ENCODE measurements at regions not wholly inside any gene's neighbourhood (a gene's known extent, or its start where the extent isn't known, plus 50 kb on each side); places are given as distances from the start of the nearest gene placed in this dataset.

- CTCF ChIA-PET, result no interaction called here
Observed at GRCh38 chr13:53783471-53783870, 754.9 kb downstream of the OLFM4 start.

GRCh38 chr13:53788286-53788685 is 759.7 kb downstream of the OLFM4 start:
- BruUV-seq (replicated peaks), result no TSS peak
- H3K4me1 ChIP-seq (ENCODE audit: insufficient read depth, low read length, poor library complexity, severe bottlenecking), result no peaks in the 10 kb centered on the region
- TF ChIP-seq, protein P1, sequence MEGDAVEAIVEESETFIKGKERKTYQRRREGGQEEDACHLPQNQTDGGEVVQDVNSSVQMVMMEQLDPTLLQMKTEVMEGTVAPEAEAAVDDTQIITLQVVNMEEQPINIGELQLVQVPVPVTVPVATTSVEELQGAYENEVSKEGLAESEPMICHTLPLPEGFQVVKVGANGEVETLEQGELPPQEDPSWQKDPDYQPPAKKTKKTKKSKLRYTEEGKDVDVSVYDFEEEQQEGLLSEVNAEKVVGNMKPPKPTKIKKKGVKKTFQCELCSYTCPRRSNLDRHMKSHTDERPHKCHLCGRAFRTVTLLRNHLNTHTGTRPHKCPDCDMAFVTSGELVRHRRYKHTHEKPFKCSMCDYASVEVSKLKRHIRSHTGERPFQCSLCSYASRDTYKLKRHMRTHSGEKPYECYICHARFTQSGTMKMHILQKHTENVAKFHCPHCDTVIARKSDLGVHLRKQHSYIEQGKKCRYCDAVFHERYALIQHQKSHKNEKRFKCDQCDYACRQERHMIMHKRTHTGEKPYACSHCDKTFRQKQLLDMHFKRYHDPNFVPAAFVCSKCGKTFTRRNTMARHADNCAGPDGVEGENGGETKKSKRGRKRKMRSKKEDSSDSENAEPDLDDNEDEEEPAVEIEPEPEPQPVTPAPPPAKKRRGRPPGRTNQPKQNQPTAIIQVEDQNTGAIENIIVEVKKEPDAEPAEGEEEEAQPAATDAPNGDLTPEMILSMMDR (conservative IDR thresholded peaks at IDR 0.05; ENCODE audit: low read depth, low read length), result no peak
- no peak for TF ChIP-seq EZH2 (IDR thresholded peaks at IDR 0.05; ENCODE audit: borderline replicate concordance, low read depth, low read length, poor library complexity, severe bottlenecking)
- CTCF ChIA-PET, result no interaction called here
- no peaks in the 10 kb centered on the region for H3K9me3 ChIP-seq (ENCODE audit: low read depth, low read length, poor library complexity, severe bottlenecking)
- POLR2A ChIA-PET (ENCODE audit: low non-redundant PET), result no interaction called here
- H3K27me3 ChIP-seq (replicated peaks; ENCODE audit: insufficient read depth, low read depth, low read length, poor library complexity), result no peaks in the 10 kb centered on the region
- DNase-seq (ENCODE audit: low spot score), result peak; percentile 67
- H3K4me3 ChIP-seq (ENCODE audit: low read depth, low read length, poor library complexity, severe bottlenecking), result no peak overlapping the region
- H3K27ac ChIP-seq (ENCODE audit: low read depth, low read length, poor library complexity, severe bottlenecking), result no peak overlapping the region
- no peaks in the 10 kb centered on the region for H3K36me3 ChIP-seq (ENCODE audit: insufficient read depth, low read length, poor library complexity, severe bottlenecking)
- intact Hi-C loops (cut with micrococcal nuclease; ENCODE audit: unreplicated experiment), result loop anchor here (10.0 kb wide), 1 partner anchor 397 kb away; no protein-coding TSS in a partner anchor

More at GRCh38 chr13:53783471-53783870, 754.9 kb downstream of the OLFM4 start:
- intact Hi-C loops (cut with micrococcal nuclease; ENCODE audit: unreplicated experiment), result loop anchor here (2.0 to 10.0 kb wide), 3 partner anchors 401 to 1464 kb away; no protein-coding TSS in a partner anchor
- POLR2A ChIA-PET (ENCODE audit: low non-redundant PET), result no interaction called here
- Histone ChIP-seq H3K27me3 (replicated peaks; ENCODE audit: insufficient read depth, low read depth, low read length, poor library complexity) (no peaks in the 10 kb centered on the region), H3K9me3 (ENCODE audit: low read depth, low read length, poor library complexity, severe bottlenecking) (no peaks in the 10 kb centered on the region), H3K27ac (ENCODE audit: low read depth, low read length, poor library complexity, severe bottlenecking) (no peak overlapping the region), H3K36me3 (ENCODE audit: insufficient read depth, low read length, poor library complexity, severe bottlenecking) (no peaks in the 10 kb centered on the region), H3K4me1 (ENCODE audit: insufficient read depth, low read length, poor library complexity, severe bottlenecking) (no peaks in the 10 kb centered on the region), H3K4me3 (ENCODE audit: low read depth, low read length, poor library complexity, severe bottlenecking) (no peak overlapping the region)
- no TSS peak for BruUV-seq (replicated peaks)
- DNase-seq (ENCODE audit: low spot score), result no peak
- TF ChIP-seq, protein P1 (conservative IDR thresholded peaks at IDR 0.05; ENCODE audit: low read depth, low read length), result no peak
- no peak for TF ChIP-seq EZH2 (IDR thresholded peaks at IDR 0.05; ENCODE audit: borderline replicate concordance, low read depth, low read length, poor library complexity, severe bottlenecking)

DNA sequence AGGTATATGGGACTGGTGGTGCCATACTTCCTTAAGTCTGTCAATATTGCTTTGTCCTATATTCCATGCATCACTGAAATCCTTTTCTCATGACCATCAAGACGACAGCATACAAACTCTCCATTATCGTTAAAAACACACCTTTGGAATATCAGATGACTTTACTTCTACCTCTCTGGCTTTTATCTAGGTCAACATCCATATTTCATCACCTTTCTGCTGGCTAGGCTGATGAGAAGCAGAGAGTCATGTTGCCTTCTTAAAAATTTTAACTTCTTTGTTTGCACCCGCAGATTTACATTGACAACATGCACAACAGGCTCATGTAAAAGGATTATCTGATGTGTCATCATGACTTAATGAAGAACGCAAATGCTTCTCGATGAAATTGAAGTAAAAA is 771.4 kb downstream of the OLFM4 start:
- Histone ChIP-seq H3K36me3 (ENCODE audit: insufficient read depth, low read length, poor library complexity, severe bottlenecking) (no peaks in the 10 kb centered on the region), H3K27ac (ENCODE audit: low read depth, low read length, poor library complexity, severe bottlenecking) (no peak overlapping the region), H3K4me1 (ENCODE audit: insufficient read depth, low read length, poor library complexity, severe bottlenecking) (no peaks in the 10 kb centered on the region), H3K27me3 (replicated peaks; ENCODE audit: insufficient read depth, low read depth, low read length, poor library complexity) (no peaks in the 10 kb centered on the region), H3K4me3 (ENCODE audit: low read depth, low read length, poor library complexity, severe bottlenecking) (no peak overlapping the region), H3K9me3 (ENCODE audit: low read depth, low read length, poor library complexity, severe bottlenecking) (no peaks in the 10 kb centered on the region)
- ChIA-PET CTCF (no interaction called here), POLR2A (ENCODE audit: low non-redundant PET) (no interaction called here)
- BruUV-seq (replicated peaks), result no TSS peak
- peak; percentile 2 for DNase-seq (ENCODE audit: low spot score)
- intact Hi-C loops (cut with micrococcal nuclease; ENCODE audit: unreplicated experiment), result no loop called here
- no peak for TF ChIP-seq EZH2 (IDR thresholded peaks at IDR 0.05; ENCODE audit: borderline replicate concordance, low read depth, low read length, poor library complexity, severe bottlenecking)
- TF ChIP-seq, protein P1 (conservative IDR thresholded peaks at IDR 0.05; ENCODE audit: low read depth, low read length), result no peak

Measured in A673 (cell line).